H1 (cell line): ENCODE measurements at regions not wholly inside any gene's neighbourhood (a gene's known extent, or its start where the extent isn't known, plus 50 kb on each side); places are given as distances from the start of the nearest gene placed in this dataset.

Experiments
- CHD7 ChIP-seq: fragments of 300-600 bp; sonication (generic); IDR thresholded peaks from 2 replicates; pipeline ENCODE4 v1.7.1; 2012; ENCODE audit warnings: low read length, moderate library complexity, mild to moderate bottlenecking, inconsistent platforms; ENCODE audit not compliant: insufficient replicate concordance
- RAD21 ChIP-seq, 2 experiments: IDR thresholded peaks in 1 of 2; conservative IDR thresholded peaks in 1 of 2; 2 replicates each; pipeline ENCODE4 v1.6.1; 2011; ENCODE audit warnings: low read depth in 2 of 2, low read length in 2 of 2, improper control_type of control experiment in 1 of 2, inconsistent platforms in 1 of 2, mild to moderate bottlenecking in 1 of 2, moderate library complexity in 1 of 2

- TF ChIP-seq CHD7 (no peak), RAD21 (IDR thresholded peaks at IDR 0.05 in 1 of 2, conservative IDR thresholded peaks at IDR 0.05 in 1 of 2; ENCODE audit: low read depth in 2 of 2, low read length in 2 of 2) (no peak)
These were observed 461.7 kb downstream of the NR2F2 start (continued) for GRCh38 chr15:96792216-96792615.
